Stimulated activated naive B cell treated with anti-CD40 and anti-IgM and Interleukin-4, amounts not matched to agents 10 μg/mL and 1 μg/mL and 100 μg/mL, for 72 hours (primary cell): ENCODE measurements at regions not wholly inside any gene's neighbourhood (a gene's known extent, or its start where the extent isn't known, plus 50 kb on each side); places are given as distances from the start of the nearest gene placed in this dataset.

Source experiments
- ATAC-seq, 2 donors: fragments of 150-1000 bp; cut with Tn5 transposase; replicated peaks; 2 replicates each; pipeline ENCODE4 v1.10.0; 2021; ENCODE audit warnings: moderate library complexity in 1 of 2
- DNase-seq: peaks from one replicate; pipeline ENCODE4 v3.0.0; 2021
- H3K27ac Mint-ChIP-seq: one replicate; pipeline ENCODE4 v1.8.0; 2022; ENCODE audit warnings: mild to moderate bottlenecking, mixed read lengths
- H3K27me3 Mint-ChIP-seq, 2 donors: one replicate each; pipeline ENCODE4 v1.8.0; 2022; ENCODE audit warnings: mixed read lengths in 2 of 2
- H3K36me3 Mint-ChIP-seq, 2 donors: one replicate each; pipeline ENCODE4 v1.8.0; 2022; ENCODE audit warnings: mixed read lengths in 2 of 2, mild to moderate bottlenecking in 1 of 2
- H3K4me1 Mint-ChIP-seq, 2 donors: one replicate each; pipeline ENCODE4 v1.8.0; 2022; ENCODE audit warnings: mixed read lengths in 2 of 2, mild to moderate bottlenecking in 1 of 2
- H3K4me3 Mint-ChIP-seq, 2 donors: one replicate each; pipeline ENCODE4 v1.8.0; 2022; ENCODE audit warnings: mild to moderate bottlenecking in 2 of 2, mixed read lengths in 2 of 2, moderate library complexity in 1 of 2
- H3K9me3 Mint-ChIP-seq, 2 donors: one replicate each; pipeline ENCODE4 v1.8.0; 2022; ENCODE audit warnings: mixed read lengths in 2 of 2, mild to moderate bottlenecking in 1 of 2

- Mint-ChIP-seq H3K27ac (no peak overlapping the region), H3K4me3 (no peak overlapping the region), H3K9me3 (peaks cover 13 to 18% of the 10 kb centered on the region in 2 donors), H3K36me3 (no peaks in the 10 kb centered on the region), H3K4me1 (no peaks in the 10 kb centered on the region), H3K27me3 (no peaks in the 10 kb centered on the region)
- ATAC-seq (no peak), DNase-seq (no peak)
Measured at GRCh38 chr1:239219679-239220078, 166.7 kb upstream of the CHRM3 start.

GRCh38 chr1:239218301-239218700 lies 168.1 kb upstream of the CHRM3 start:
- Mint-ChIP-seq H3K36me3 (no peaks in the 10 kb centered on the region), H3K27me3 (no peaks in the 10 kb centered on the region), H3K4me3 (no peak overlapping the region), H3K27ac (no peak overlapping the region), H3K9me3 (peaks cover 8 to 11% of the 10 kb centered on the region in 2 donors), H3K4me1 (no peaks in the 10 kb centered on the region)
- no peak for DNase-seq
- no peak for ATAC-seq

- H3K9me3 Mint-ChIP-seq = peaks cover 0 to 2% of the 10 kb centered on the region in 2 donors
- no peaks in the 10 kb centered on the region for H3K36me3 Mint-ChIP-seq
- H3K27ac Mint-ChIP-seq = no peak overlapping the region
- no peak overlapping the region for H3K4me3 Mint-ChIP-seq
- DNase-seq (no peak), ATAC-seq (no peak)
- no peaks in the 10 kb centered on the region for H3K4me1 Mint-ChIP-seq
- no peaks in the 10 kb centered on the region for H3K27me3 Mint-ChIP-seq
Measured at GRCh38 chr1:239212811-239213220, 173.6 kb upstream of the CHRM3 start.

DNA sequence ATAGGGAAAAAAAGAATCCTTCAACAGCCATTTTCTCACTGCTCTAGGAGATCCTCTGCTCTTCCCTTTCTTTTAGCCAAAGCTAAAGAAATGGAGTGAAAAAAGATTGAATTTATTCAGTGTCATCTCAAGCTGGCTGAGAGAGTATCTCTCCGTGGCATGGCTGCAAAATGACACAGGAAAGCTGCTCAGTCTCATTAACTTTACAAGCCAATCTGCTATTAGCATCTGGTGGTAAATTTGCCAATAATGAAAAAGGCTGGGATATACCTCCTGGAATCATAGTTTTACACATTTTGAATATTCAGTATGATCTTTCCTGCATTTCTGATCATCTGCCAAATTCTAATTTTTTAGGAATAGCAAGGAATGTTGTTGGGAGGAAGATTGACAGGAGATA lies 176.8 kb upstream of the CHRM3 start:
- DNase-seq (no peak), ATAC-seq (no peak)
- Mint-ChIP-seq H3K27ac (no peak overlapping the region), H3K27me3 (no peaks in the 10 kb centered on the region), H3K4me1 (no peaks in the 10 kb centered on the region), H3K4me3 (no peak overlapping the region), H3K36me3 (no peaks in the 10 kb centered on the region), H3K9me3 (peaks cover 0 to 2% of the 10 kb centered on the region in 2 donors)

DNA sequence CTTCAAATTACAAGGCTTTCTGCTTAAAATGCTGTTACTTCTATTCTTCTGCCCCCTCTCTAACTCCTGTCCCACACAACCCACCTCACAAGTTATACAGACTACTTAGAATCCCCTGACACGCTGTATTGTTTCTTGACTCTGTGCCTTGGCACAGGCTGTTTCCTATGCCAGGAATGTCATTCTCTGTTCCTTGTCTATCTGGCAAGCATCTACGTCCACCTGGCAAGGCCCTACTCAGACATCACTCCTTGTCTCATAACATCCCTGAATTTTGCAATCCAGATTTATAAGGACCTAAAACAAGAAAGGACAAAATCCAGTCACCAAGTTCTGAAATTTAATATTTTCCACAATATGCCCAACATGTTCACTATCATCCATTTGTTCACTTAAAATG lies 182.0 kb upstream of the CHRM3 start:
- no peaks in the 10 kb centered on the region for H3K4me1 Mint-ChIP-seq
- H3K27me3 Mint-ChIP-seq = no peaks in the 10 kb centered on the region
- H3K36me3 Mint-ChIP-seq = no peaks in the 10 kb centered on the region
- ATAC-seq (no peak), DNase-seq (no peak)
- no peak overlapping the region for H3K4me3 Mint-ChIP-seq
- peaks cover 4 to 5% of the 10 kb centered on the region in 2 donors for H3K9me3 Mint-ChIP-seq
- no peak overlapping the region for H3K27ac Mint-ChIP-seq

- H3K4me3 Mint-ChIP-seq = no peak overlapping the region
- H3K36me3 Mint-ChIP-seq = no peaks in the 10 kb centered on the region
- no peak for ATAC-seq
- no peaks in the 10 kb centered on the region for H3K4me1 Mint-ChIP-seq
- no peak for DNase-seq
- no peak overlapping the region for H3K27ac Mint-ChIP-seq
- peaks cover 4 to 5% of the 10 kb centered on the region in 2 donors for H3K9me3 Mint-ChIP-seq
- no peaks in the 10 kb centered on the region for H3K27me3 Mint-ChIP-seq
Measured at GRCh38 chr1:239197871-239198270, 188.5 kb upstream of the CHRM3 start.

- no peaks in the 10 kb centered on the region for H3K36me3 Mint-ChIP-seq
- no peak overlapping the region for H3K4me3 Mint-ChIP-seq
- H3K4me1 Mint-ChIP-seq = no peaks in the 10 kb centered on the region
- peaks cover 3% of the 10 kb centered on the region in 2 donors for H3K9me3 Mint-ChIP-seq
- ATAC-seq (no peak), DNase-seq (no peak)
- H3K27ac Mint-ChIP-seq = no peak overlapping the region
- H3K27me3 Mint-ChIP-seq = no peaks in the 10 kb centered on the region
Measured at GRCh38 chr1:239189998-239190512, 196.3 kb upstream of the CHRM3 start.

GRCh38 chr1:239186487-239186886 lies 199.9 kb upstream of the CHRM3 start:
- no peaks in the 10 kb centered on the region for H3K4me1 Mint-ChIP-seq
- peaks cover 3% of the 10 kb centered on the region in 2 donors for H3K9me3 Mint-ChIP-seq
- H3K36me3 Mint-ChIP-seq = no peaks in the 10 kb centered on the region
- no peaks in the 10 kb centered on the region for H3K27me3 Mint-ChIP-seq
- DNase-seq (no peak), ATAC-seq (no peak)
- H3K27ac Mint-ChIP-seq = no peak overlapping the region
- no peak overlapping the region for H3K4me3 Mint-ChIP-seq

- no peaks in the 10 kb centered on the region for H3K27me3 Mint-ChIP-seq
- H3K27ac Mint-ChIP-seq = no peak overlapping the region
- DNase-seq (no peak), ATAC-seq (no peak)
- peaks cover 7% of the 10 kb centered on the region in 2 donors for H3K9me3 Mint-ChIP-seq
- H3K4me1 Mint-ChIP-seq = no peaks in the 10 kb centered on the region
- H3K4me3 Mint-ChIP-seq = no peak overlapping the region
- H3K36me3 Mint-ChIP-seq = no peaks in the 10 kb centered on the region
Measured at GRCh38 chr1:239185245-239185619, 201.1 kb upstream of the CHRM3 start.

DNA sequence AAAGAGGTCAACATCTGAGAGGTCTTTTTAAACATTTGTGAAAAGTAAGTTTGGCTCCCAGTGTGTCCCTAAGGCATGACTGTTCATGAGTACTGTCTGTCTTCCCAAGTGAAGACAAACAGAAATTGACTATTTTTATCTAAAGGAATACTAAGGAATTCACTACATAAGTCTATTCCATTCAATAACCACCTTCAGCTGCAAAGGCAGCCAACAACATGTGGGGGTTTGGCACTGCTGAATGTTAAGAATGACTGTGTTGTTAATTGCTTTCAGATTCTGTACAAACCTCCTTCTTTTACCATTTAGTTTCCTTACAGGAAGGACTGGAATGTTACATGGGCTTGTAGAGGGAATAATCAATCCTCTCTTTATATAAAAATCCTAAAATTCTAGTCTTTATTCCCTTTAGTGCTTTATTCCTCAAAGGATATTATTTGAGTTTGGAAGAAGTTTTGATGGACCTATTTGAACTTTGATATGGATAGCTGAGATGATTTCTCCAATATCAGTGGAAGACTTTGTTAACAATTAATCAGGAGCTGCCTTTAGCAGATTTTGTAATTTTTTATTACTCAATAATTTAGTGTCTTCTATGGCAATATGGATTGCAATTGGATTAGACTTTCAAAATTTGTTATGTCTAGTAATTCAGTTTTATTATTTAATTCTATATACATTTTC lies 201.7 kb upstream of the CHRM3 start:
- Mint-ChIP-seq H3K4me1 (no peaks in the 10 kb centered on the region), H3K27me3 (no peaks in the 10 kb centered on the region), H3K4me3 (no peak overlapping the region), H3K27ac (no peak overlapping the region), H3K9me3 (peaks cover 7 to 8% of the 10 kb centered on the region in 2 donors), H3K36me3 (no peaks in the 10 kb centered on the region)
- DNase-seq = no peak
- ATAC-seq = no peak

GRCh38 chr1:239178961-239179360 lies 207.4 kb upstream of the CHRM3 start:
- ATAC-seq (no peak), DNase-seq (no peak)
- Mint-ChIP-seq H3K9me3 (peaks cover 4 to 9% of the 10 kb centered on the region in 2 donors), H3K4me1 (no peaks in the 10 kb centered on the region), H3K27ac (no peak overlapping the region), H3K36me3 (no peaks in the 10 kb centered on the region), H3K4me3 (no peak overlapping the region), H3K27me3 (no peaks in the 10 kb centered on the region)

- ATAC-seq (no peak), DNase-seq (no peak)
- Mint-ChIP-seq H3K27me3 (no peaks in the 10 kb centered on the region), H3K4me1 (no peaks in the 10 kb centered on the region), H3K27ac (no peak overlapping the region), H3K9me3 (peaks cover 0 to 11% of the 10 kb centered on the region in 2 donors), H3K4me3 (no peak overlapping the region), H3K36me3 (no peaks in the 10 kb centered on the region)
Measured at GRCh38 chr1:239174880-239175279, 211.5 kb upstream of the CHRM3 start.

DNA sequence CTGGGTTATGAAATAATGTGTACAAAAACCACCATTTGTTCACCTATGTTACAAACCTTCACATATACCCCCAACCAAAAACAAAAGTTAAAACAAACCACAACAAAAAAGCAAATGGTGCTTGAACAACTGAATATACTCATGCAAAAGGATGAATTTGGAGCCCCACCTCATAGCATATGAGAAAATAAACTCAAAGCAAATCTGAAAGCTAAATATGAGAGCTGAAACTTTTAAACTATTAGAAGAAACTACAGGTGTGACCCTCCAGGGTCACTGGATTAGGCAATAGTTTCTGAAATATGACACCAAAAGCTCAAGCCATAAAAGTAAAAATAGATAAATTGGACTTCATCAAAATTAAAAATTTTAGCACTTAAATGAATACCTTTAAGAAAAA lies 215.5 kb upstream of the CHRM3 start:
- no peak for DNase-seq
- H3K27ac Mint-ChIP-seq = no peak overlapping the region
- H3K4me1 Mint-ChIP-seq = no peaks in the 10 kb centered on the region
- no peaks in the 10 kb centered on the region for H3K27me3 Mint-ChIP-seq
- no peaks in the 10 kb centered on the region for H3K36me3 Mint-ChIP-seq
- no peak overlapping the region for H3K4me3 Mint-ChIP-seq
- H3K9me3 Mint-ChIP-seq = peaks cover 4 to 11% of the 10 kb centered on the region in 2 donors
- ATAC-seq = no peak

DNA sequence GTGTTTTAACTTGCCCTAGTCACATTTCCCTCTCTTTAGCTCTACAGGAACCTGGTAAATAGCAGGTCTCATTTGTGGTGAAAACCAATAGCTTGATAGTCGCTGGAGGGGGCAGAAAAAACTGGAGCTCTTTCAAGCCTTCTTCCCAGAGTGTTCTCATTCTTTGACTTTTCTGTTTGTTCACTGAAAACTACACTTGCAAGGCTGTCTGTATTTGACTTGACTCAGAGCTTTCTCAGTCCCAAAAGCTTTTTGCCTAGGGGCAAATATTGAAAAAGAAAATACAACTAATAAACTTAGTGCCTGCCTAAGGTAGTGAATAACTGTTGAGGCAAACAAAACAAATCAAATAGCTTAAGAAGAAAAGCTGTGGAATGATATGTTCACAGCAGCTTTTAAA lies 217.1 kb upstream of the CHRM3 start:
- H3K27ac Mint-ChIP-seq = no peak overlapping the region
- no peaks in the 10 kb centered on the region for H3K36me3 Mint-ChIP-seq
- peaks cover 4 to 12% of the 10 kb centered on the region in 2 donors for H3K9me3 Mint-ChIP-seq
- H3K4me1 Mint-ChIP-seq = no peaks in the 10 kb centered on the region
- H3K4me3 Mint-ChIP-seq = no peak overlapping the region
- ATAC-seq (no peak), DNase-seq (no peak)
- H3K27me3 Mint-ChIP-seq = no peaks in the 10 kb centered on the region

DNA sequence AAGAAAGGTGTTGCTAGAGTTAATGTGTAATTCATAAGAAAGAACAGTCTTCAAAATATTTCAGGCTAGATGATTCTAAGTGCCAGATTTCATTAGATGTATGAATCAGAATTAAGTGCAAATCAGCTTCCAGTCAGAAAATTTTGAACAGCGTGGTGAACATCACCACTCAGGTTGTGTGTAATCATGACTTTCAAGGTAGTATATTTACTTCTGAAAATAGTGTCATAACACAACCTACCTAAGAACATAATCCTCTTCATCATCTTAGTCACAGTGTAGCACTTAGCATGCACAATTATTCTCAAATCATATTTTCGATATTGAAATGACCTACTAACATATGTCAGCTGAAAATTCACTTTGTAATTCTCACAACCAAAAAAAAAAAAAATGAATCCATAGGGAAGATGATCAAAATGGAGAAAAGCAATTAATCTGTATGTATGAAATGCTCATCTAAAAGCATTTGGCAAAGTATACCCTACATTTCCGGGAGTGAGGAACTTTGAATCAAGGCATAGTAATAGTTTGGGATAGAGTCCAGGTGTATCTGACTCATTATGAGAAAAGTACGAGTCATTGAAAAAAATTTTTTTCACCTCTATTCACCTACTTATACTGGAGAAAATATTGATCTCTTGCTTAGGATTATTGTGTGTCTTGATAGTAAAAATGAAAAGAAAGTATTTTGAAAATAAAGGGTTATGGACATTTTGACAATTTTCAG lies 221.8 kb upstream of the CHRM3 start:
- ATAC-seq (no peak), DNase-seq (no peak)
- H3K9me3 Mint-ChIP-seq = peaks cover 4% of the 10 kb centered on the region in 2 donors
- H3K27me3 Mint-ChIP-seq = no peaks in the 10 kb centered on the region
- H3K4me3 Mint-ChIP-seq = no peak overlapping the region
- no peak overlapping the region for H3K27ac Mint-ChIP-seq
- H3K4me1 Mint-ChIP-seq = no peaks in the 10 kb centered on the region
- H3K36me3 Mint-ChIP-seq = no peaks in the 10 kb centered on the region
